GM12891 (cell line): ENCODE measurements at regions not wholly inside any gene's neighbourhood (a gene's known extent, or its start where the extent isn't known, plus 50 kb on each side); places are given as distances from the start of the nearest gene placed in this dataset.

ENCODE experiments used
- POLR2A ChIP-seq: IDR thresholded peaks from 2 replicates; pipeline ENCODE4 v1.6.1; 2011; ENCODE audit warnings: low read depth, low read length, control low read depth
- POLR2AphosphoS5 ChIP-seq: IDR thresholded peaks from 2 replicates; pipeline ENCODE4 v1.6.1; 2011; ENCODE audit warnings: low read depth, low read length, control low read depth
- SPI1 ChIP-seq: IDR thresholded peaks from 2 replicates; pipeline ENCODE4 v1.6.1; 2011; ENCODE audit warnings: low read depth, low read length, control low read depth
- TAF1 ChIP-seq: IDR thresholded peaks from 2 replicates; pipeline ENCODE4 v1.6.1; 2011; ENCODE audit warnings: low read depth, low read length, control low read depth

- TF ChIP-seq POLR2A (no peak), TAF1 (no peak), POLR2AphosphoS5 (no peak), SPI1 (no peak)
These were observed 173.9 kb upstream of the CDH2 start for GRCh38 chr18:28350821-28351220.
